ENCODE measurements at regions not wholly inside any gene's neighbourhood (a gene's known extent, or its start where the extent isn't known, plus 50 kb on each side); places are given as distances from the start of the nearest gene placed in this dataset.

DNA sequence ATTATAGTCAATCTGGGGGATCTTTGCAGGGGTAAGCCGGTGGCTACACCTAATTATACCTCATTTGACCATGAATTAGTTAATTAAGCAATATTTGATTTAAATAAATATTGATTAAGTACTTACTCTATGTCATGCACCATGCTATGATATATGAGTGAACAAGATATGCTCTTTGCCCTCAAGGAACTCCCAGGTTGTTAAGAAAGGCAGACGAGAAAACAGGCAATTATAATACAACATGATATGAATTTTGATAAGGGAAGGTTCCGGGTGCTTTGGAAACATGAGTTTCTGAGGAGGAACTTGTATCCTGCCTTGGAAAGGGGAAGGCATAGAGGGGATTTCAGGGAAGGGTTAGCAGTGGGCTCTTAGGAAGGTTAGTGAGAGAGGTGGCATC, 412.9 kb downstream of the WDR72 start:
- no peak overlapping the region for H3K9ac ChIP-seq (ENCODE audit: low read length)
- H3K9me2 ChIP-seq (replicated peaks; ENCODE audit: insufficient read depth, low read length): 0 out of 2 replicates have a peak, but pooled peaks cover 4% of the 10 kb centered on the region
- H3K4me2 ChIP-seq (ENCODE audit: low read depth, low read length, poor library complexity, severe bottlenecking): no peak overlapping the region
- no peaks in the 10 kb centered on the region for H3K36me3 ChIP-seq (ENCODE audit: low read length)
- H3K27me3 ChIP-seq (ENCODE audit: low read length): no peaks in the 10 kb centered on the region
- no peak overlapping the region for H3K4me3 ChIP-seq (ENCODE audit: insufficient read depth, low read length, poor library complexity, severe bottlenecking)
- no peaks in the 10 kb centered on the region for H3K79me2 ChIP-seq (ENCODE audit: insufficient read depth, low read length)
- no peak overlapping the region for H2AFZ ChIP-seq (ENCODE audit: low read depth, low read length, severe bottlenecking)
- H4K20me1 ChIP-seq (ENCODE audit: low read depth, low read length): no peaks in the 10 kb centered on the region
- no peak overlapping the region for H3K27ac ChIP-seq (ENCODE audit: low read depth, low read length)
- TF ChIP-seq, protein P1, sequence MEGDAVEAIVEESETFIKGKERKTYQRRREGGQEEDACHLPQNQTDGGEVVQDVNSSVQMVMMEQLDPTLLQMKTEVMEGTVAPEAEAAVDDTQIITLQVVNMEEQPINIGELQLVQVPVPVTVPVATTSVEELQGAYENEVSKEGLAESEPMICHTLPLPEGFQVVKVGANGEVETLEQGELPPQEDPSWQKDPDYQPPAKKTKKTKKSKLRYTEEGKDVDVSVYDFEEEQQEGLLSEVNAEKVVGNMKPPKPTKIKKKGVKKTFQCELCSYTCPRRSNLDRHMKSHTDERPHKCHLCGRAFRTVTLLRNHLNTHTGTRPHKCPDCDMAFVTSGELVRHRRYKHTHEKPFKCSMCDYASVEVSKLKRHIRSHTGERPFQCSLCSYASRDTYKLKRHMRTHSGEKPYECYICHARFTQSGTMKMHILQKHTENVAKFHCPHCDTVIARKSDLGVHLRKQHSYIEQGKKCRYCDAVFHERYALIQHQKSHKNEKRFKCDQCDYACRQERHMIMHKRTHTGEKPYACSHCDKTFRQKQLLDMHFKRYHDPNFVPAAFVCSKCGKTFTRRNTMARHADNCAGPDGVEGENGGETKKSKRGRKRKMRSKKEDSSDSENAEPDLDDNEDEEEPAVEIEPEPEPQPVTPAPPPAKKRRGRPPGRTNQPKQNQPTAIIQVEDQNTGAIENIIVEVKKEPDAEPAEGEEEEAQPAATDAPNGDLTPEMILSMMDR (IDR thresholded peaks at IDR 0.05; ENCODE audit: insufficient read depth, low read length, poor library complexity, severe bottlenecking): no peak
- TF ChIP-seq EZH2phosphoT487 (conservative IDR thresholded peaks at IDR 0.05; ENCODE audit: low read length): no peak
- H3K9me3 ChIP-seq (ENCODE audit: insufficient read depth, low read length): no peaks in the 10 kb centered on the region
- H3F3A ChIP-seq (ENCODE audit: insufficient read depth): no peaks in the 10 kb centered on the region

DNA sequence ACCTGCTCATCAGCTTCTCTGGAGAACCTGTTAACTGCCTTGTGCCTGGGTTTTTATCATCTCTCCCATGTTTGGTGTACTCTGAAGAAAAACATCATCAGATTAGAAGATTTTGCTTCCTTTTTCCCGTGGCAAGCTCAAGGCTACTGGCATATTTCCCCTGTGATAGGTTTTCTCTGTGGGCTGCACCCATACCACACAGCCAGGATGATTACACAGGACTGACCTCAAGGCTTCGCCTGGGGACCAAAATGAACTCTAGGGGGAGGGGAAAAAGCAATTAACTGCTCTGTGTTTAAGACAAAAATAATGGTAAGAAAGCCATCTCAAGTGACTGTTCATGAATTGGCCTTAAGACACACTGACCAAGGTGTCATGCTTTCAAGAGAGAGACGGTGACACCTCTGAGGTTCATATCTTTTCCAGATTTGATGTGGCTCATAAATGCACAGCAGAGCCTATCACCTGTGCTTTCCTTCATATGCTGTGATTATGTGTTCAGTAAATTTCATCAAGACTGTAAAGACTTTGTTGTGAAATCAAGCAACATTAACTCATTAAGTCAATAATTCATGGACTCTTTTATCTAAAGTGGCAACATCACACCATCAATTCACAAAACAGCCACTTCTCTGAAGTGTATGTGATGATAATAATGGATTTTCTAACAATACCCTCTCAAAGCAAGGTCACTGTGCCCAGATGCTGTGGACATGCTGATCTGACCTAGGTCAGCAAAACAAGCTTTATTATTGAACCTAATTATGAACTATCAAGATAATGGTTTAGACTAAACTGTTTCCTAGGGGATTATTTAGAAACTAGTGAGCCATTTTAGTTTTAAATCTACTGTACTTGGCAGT, 427.9 kb downstream of the WDR72 start:
- H3F3A ChIP-seq (ENCODE audit: insufficient read depth): no peaks in the 10 kb centered on the region

DNA sequence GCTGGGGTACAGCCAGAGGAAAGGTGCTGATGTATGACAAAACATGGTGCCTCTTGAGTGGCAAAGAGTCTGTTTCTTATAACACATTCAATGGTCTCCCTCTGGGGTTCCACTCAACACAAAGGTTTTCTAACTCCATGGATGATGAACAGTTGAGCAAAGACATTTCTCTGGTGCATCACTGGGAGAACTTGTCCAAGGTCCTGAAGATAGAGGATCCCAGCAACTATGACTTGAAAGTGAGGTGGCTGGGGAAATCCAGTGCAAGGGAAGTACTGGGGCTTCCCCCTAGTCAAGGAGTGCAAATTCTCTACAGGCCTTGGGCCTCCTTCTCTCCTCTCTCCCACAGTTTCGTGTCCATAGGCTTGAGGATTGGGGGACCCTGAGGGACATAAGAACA, 431.1 kb downstream of the WDR72 start:
- H3K36me3 ChIP-seq (ENCODE audit: low read length): no peaks in the 10 kb centered on the region
- H3F3A ChIP-seq (ENCODE audit: insufficient read depth): no peaks in the 10 kb centered on the region
- TF ChIP-seq, protein P1 (IDR thresholded peaks at IDR 0.05; ENCODE audit: insufficient read depth, low read length, poor library complexity, severe bottlenecking): no peak
- no peak for TF ChIP-seq EZH2phosphoT487 (conservative IDR thresholded peaks at IDR 0.05; ENCODE audit: low read length)
- no peak overlapping the region for H3K9ac ChIP-seq (ENCODE audit: low read length)
- H3K4me3 ChIP-seq (ENCODE audit: insufficient read depth, low read length, poor library complexity, severe bottlenecking): no peak overlapping the region
- no peak overlapping the region for H3K4me2 ChIP-seq (ENCODE audit: low read depth, low read length, poor library complexity, severe bottlenecking)
- no peaks in the 10 kb centered on the region for H3K27me3 ChIP-seq (ENCODE audit: low read length)
- H2AFZ ChIP-seq (ENCODE audit: low read depth, low read length, severe bottlenecking): no peak overlapping the region
- no peaks in the 10 kb centered on the region for H3K9me2 ChIP-seq (replicated peaks; ENCODE audit: insufficient read depth, low read length)
- H4K20me1 ChIP-seq (ENCODE audit: low read depth, low read length): no peaks in the 10 kb centered on the region
- no peaks in the 10 kb centered on the region for H3K9me3 ChIP-seq (ENCODE audit: insufficient read depth, low read length)
- no peak overlapping the region for H3K27ac ChIP-seq (ENCODE audit: low read depth, low read length)
- no peaks in the 10 kb centered on the region for H3K79me2 ChIP-seq (ENCODE audit: insufficient read depth, low read length)

More for the DNA sequence above, 427.9 kb downstream of the WDR72 start:
- no peaks in the 10 kb centered on the region for H3K27me3 ChIP-seq (ENCODE audit: low read length)
- no peak overlapping the region for H3K4me2 ChIP-seq (ENCODE audit: low read depth, low read length, poor library complexity, severe bottlenecking)
- no peak overlapping the region for H3K4me3 ChIP-seq (ENCODE audit: insufficient read depth, low read length, poor library complexity, severe bottlenecking)
- H3K36me3 ChIP-seq (ENCODE audit: low read length): no peaks in the 10 kb centered on the region
- no peak overlapping the region for H3K9ac ChIP-seq (ENCODE audit: low read length)
- H3K27ac ChIP-seq (ENCODE audit: low read depth, low read length): no peak overlapping the region
- H3K9me2 ChIP-seq (replicated peaks; ENCODE audit: insufficient read depth, low read length): no peaks in the 10 kb centered on the region
- no peaks in the 10 kb centered on the region for H3K79me2 ChIP-seq (ENCODE audit: insufficient read depth, low read length)
- H2AFZ ChIP-seq (ENCODE audit: low read depth, low read length, severe bottlenecking): no peak overlapping the region
- TF ChIP-seq EZH2phosphoT487 (conservative IDR thresholded peaks at IDR 0.05; ENCODE audit: low read length): no peak
- TF ChIP-seq, protein P1 (IDR thresholded peaks at IDR 0.05; ENCODE audit: insufficient read depth, low read length, poor library complexity, severe bottlenecking): no peak
- H4K20me1 ChIP-seq (ENCODE audit: low read depth, low read length): no peaks in the 10 kb centered on the region
- no peaks in the 10 kb centered on the region for H3K9me3 ChIP-seq (ENCODE audit: insufficient read depth, low read length)

Measured in SU-DHL-6 (cell line).